ENCODE measurements at regions not wholly inside any gene's neighbourhood (a gene's known extent, or its start where the extent isn't known, plus 50 kb on each side); places are given as distances from the start of the nearest gene placed in this dataset.

DNA sequence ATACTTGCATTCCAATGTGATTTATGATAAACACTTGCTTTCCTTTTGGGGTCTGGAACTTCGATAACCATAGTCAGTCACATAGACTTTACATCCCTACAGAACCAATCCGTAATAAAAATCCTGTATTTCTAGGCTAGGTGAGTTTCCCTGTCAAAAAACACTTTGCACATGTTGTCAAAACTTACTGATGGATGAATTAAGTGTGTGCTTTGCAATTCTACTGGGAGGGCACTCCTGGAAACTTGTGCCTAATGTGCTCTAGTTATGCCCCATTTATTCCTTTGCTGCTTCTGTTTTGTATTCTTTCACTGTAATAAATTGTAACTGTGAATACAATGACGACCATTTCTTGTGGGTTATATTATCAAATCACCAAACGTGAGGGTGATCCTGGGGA is 684.8 kb upstream of the PCDH15 start:
- H3K27ac Mint-ChIP-seq, result no peak overlapping the region
- H3K27me3 Mint-ChIP-seq, result no peaks in the 10 kb centered on the region
- H3K36me3 Mint-ChIP-seq, result no peaks in the 10 kb centered on the region
- no peak for ATAC-seq
- peaks cover 8% of the 10 kb centered on the region for H3K9me3 Mint-ChIP-seq
- no peak overlapping the region for H3K4me3 Mint-ChIP-seq
- H3K4me1 Mint-ChIP-seq, result no peaks in the 10 kb centered on the region

DNA sequence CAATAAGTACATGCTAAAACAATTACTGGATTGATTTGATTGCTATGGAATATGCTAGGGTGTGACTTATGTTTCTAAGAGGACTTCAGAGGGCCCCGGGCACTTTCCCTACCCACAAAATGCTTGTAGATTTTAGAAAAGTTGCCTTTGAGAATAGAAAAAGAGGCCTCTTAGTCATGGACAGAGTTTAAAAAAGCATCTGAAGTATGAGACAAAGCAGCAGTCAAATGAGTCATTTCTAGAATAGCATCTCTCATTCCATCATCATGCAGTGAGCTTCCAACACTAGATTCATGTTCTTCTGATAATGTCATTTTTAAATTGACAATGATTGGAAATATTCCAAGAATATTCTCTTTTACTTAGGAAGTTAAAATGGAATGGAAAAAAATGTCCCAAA is 675.1 kb upstream of the PCDH15 start:
- H3K4me3 Mint-ChIP-seq, result no peak overlapping the region
- H3K27me3 Mint-ChIP-seq, result no peaks in the 10 kb centered on the region
- no peak overlapping the region for H3K27ac Mint-ChIP-seq
- no peaks in the 10 kb centered on the region for H3K4me1 Mint-ChIP-seq
- H3K9me3 Mint-ChIP-seq, result peaks cover 6% of the 10 kb centered on the region
- ATAC-seq, result no peak
- no peaks in the 10 kb centered on the region for H3K36me3 Mint-ChIP-seq

DNA sequence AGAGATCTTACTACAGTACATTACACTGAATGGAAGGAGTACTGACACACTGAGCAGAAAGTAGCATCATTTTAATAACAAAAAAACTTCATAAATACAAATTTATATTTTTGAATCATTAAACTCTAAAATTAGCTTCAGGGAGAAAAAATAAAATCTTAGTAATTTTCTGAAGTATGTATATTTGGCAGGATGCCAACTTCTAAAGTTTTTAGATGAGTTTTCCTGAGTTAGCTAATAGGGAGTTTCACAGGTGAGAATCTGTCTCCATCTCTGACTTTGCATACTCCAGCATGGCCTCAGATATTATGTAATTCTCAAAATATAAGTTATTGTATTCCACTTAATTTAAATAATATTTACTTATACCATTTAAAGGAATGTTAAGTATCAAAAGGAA is 673.2 kb upstream of the PCDH15 start:
- Mint-ChIP-seq H3K4me1 (no peaks in the 10 kb centered on the region), H3K27ac (no peak overlapping the region), H3K36me3 (no peaks in the 10 kb centered on the region), H3K27me3 (no peaks in the 10 kb centered on the region), H3K4me3 (no peak overlapping the region), H3K9me3 (no peaks in the 10 kb centered on the region)
- ATAC-seq, result no peak

GRCh38 chr10:55470840-55471239 is 669.8 kb upstream of the PCDH15 start:
- H3K36me3 Mint-ChIP-seq, result no peaks in the 10 kb centered on the region
- no peak overlapping the region for H3K27ac Mint-ChIP-seq
- H3K9me3 Mint-ChIP-seq, result no peaks in the 10 kb centered on the region
- H3K27me3 Mint-ChIP-seq, result no peaks in the 10 kb centered on the region
- no peaks in the 10 kb centered on the region for H3K4me1 Mint-ChIP-seq
- H3K4me3 Mint-ChIP-seq, result no peak overlapping the region
- ATAC-seq, result no peak

GRCh38 chr10:55466806-55467504 is 665.9 kb upstream of the PCDH15 start:
- Mint-ChIP-seq H3K27me3 (no peaks in the 10 kb centered on the region), H3K9me3 (no peaks in the 10 kb centered on the region), H3K36me3 (no peaks in the 10 kb centered on the region), H3K27ac (no peak overlapping the region), H3K4me1 (no peaks in the 10 kb centered on the region), H3K4me3 (no peak overlapping the region)
- no peak for ATAC-seq

DNA sequence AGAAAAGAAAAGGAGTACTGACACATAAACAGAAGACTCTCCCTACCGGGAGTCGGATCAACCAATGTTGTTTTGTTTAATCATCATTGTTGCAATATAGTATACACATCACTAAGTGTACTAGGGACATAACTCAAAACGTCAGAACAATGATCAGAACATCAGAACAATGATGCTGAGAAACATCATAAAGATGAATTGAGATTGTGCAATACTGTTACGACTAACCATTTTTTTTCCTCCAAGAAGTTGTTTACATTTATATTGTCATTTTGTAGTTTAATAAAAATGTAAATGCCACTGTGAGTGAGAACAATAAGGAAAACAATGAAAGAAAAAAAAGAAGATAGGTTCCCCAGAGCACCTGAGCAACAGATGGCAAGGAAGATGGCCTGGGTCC is 663.1 kb upstream of the PCDH15 start:
- Mint-ChIP-seq H3K27me3 (no peaks in the 10 kb centered on the region), H3K4me1 (no peaks in the 10 kb centered on the region), H3K9me3 (no peaks in the 10 kb centered on the region), H3K36me3 (no peaks in the 10 kb centered on the region), H3K27ac (no peak overlapping the region), H3K4me3 (no peak overlapping the region)
- no peak for ATAC-seq

- Mint-ChIP-seq H3K27ac (no peak overlapping the region), H3K4me3 (no peak overlapping the region), H3K36me3 (no peaks in the 10 kb centered on the region), H3K4me1 (no peaks in the 10 kb centered on the region), H3K9me3 (peaks cover 2% of the 10 kb centered on the region), H3K27me3 (no peaks in the 10 kb centered on the region)
- ATAC-seq, result no peak
Observed at GRCh38 chr10:55460008-55460407, 659.0 kb upstream of the PCDH15 start.

- Mint-ChIP-seq H3K36me3 (no peaks in the 10 kb centered on the region), H3K27ac (no peak overlapping the region), H3K27me3 (no peaks in the 10 kb centered on the region), H3K9me3 (peaks cover 3% of the 10 kb centered on the region), H3K4me1 (no peaks in the 10 kb centered on the region), H3K4me3 (no peak overlapping the region)
- no peak for ATAC-seq
Observed at GRCh38 chr10:55449981-55450380, 649.0 kb upstream of the PCDH15 start.

DNA sequence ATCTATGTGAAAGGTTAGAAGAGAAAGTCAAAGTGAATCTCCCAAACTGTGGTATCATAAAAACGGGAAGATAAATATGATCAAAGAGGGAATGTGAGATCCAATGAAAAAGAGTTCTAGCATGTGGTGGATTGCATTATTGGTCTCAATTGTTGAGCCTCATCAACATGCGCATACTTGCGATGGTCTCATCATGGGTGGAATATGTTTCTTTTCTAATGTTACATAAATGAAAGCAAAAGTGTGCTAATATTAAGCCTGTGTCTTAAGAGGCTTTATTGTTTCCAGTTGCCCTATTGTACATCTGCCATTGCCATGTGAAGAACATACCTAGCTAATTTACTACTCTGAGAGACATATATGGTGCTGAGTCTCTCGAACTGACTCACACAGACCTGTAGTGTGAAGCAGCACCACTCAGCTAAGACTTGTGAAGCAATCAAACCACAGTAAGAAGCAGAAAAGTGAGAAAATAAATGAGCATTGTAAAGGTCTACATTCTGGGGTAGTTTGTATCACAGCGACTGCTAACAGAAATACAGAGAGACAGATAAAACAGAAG is 645.5 kb upstream of the PCDH15 start:
- no peaks in the 10 kb centered on the region for H3K4me1 Mint-ChIP-seq
- peaks cover 6% of the 10 kb centered on the region for H3K9me3 Mint-ChIP-seq
- H3K4me3 Mint-ChIP-seq, result no peak overlapping the region
- no peak overlapping the region for H3K27ac Mint-ChIP-seq
- no peaks in the 10 kb centered on the region for H3K36me3 Mint-ChIP-seq
- no peak for ATAC-seq
- no peaks in the 10 kb centered on the region for H3K27me3 Mint-ChIP-seq

DNA sequence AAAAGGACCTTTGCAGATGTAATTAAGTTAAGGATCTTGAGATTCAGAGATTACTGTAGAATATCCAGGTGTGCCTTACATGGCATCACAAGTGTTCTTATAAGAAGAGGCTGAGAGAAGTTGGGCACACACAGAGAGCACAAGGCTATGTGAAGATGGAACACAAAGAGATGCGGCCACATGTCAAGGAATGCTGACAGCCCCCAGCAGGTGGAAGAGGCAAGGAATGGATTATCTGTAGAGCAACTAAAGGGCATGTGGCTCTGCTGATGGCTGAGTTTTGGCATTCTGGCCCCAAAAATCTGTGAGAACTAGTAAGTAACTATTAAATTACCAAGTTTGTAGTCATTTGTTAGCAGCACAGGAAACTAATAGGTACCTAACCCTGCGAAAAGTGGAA is 640.7 kb upstream of the PCDH15 start:
- Mint-ChIP-seq H3K27me3 (no peaks in the 10 kb centered on the region), H3K36me3 (no peaks in the 10 kb centered on the region), H3K9me3 (peaks cover 6% of the 10 kb centered on the region), H3K4me1 (no peaks in the 10 kb centered on the region), H3K27ac (no peak overlapping the region), H3K4me3 (no peak overlapping the region)
- ATAC-seq, result no peak

DNA sequence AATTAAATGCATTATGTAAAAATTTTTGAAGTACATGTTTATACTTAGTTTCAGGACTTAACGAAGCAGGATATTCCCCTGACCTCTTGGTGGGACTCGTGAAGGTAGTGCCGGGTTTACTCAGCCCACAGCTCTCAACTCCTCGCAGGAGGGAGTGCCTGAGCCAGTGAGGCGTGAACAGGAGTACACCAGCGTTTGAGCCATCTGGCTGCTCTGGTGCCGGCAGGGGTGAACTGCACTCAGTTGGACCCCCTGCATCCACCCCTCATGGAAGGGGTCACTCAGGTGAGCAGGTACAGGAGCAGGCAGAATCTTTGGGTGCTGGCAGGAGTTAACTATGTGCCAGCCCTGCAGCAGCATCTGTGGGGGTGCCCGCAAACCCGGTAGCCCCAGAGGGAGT is 625.1 kb upstream of the PCDH15 start:
- Mint-ChIP-seq H3K9me3 (no peaks in the 10 kb centered on the region), H3K27ac (no peak overlapping the region)
- ATAC-seq, result peak; percentile 45

DNA sequence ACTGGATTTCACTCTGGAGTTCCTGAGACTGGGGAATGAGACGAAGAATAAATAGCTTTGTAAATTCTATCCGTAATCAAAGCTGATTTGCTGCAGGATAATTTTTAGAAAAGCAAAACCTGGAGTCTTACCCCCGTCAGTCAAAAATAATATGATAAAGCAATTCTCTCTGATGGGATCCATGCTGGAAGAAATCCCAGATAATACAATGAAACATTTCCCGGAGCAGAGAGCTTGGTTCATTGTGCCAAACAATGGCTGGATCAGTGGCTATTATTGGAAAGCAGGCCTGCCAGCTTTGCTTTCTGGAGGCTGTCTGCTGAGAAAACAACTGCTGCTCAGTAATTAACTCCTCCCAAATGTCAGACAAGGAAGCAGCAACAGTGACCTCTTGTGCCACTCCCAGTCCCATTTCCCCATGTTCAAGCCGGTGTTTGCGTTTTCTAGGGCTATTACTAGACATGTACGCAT is 609.4 kb upstream of the PCDH15 start:
- no peaks in the 10 kb centered on the region for H3K27me3 Mint-ChIP-seq
- no peak overlapping the region for H3K4me3 Mint-ChIP-seq
- no peak overlapping the region for H3K27ac Mint-ChIP-seq
- ATAC-seq, result no peak
- H3K9me3 Mint-ChIP-seq, result no peaks in the 10 kb centered on the region
- H3K36me3 Mint-ChIP-seq, result no peaks in the 10 kb centered on the region
- H3K4me1 Mint-ChIP-seq, result no peaks in the 10 kb centered on the region

More for the DNA sequence above, 625.1 kb upstream of the PCDH15 start:
- Mint-ChIP-seq H3K36me3 (no peaks in the 10 kb centered on the region), H3K4me3 (no peak overlapping the region), H3K4me1 (no peaks in the 10 kb centered on the region), H3K27me3 (no peaks in the 10 kb centered on the region)

DNA sequence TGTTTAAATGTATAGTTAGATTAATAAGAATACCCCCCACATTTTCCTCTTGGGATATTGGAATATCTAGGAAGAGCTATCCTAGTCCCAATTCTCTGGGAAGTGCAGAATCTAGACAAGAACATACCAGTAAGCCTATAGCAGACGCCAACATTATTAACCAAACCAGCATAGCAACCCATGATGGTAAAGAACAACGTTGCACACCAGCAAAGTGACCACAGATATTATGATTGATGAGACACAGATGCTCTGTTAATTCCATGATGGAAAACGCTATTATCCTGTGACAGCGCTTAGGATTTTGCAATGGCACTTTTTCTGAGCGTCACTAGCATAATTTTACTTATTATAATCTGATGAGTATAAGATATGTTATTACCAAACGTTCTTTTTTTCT is 603.1 kb upstream of the PCDH15 start:
- no peaks in the 10 kb centered on the region for H3K27me3 Mint-ChIP-seq
- no peak overlapping the region for H3K4me3 Mint-ChIP-seq
- H3K27ac Mint-ChIP-seq, result no peak overlapping the region
- H3K4me1 Mint-ChIP-seq, result no peaks in the 10 kb centered on the region
- ATAC-seq, result no peak
- H3K9me3 Mint-ChIP-seq, result no peaks in the 10 kb centered on the region
- no peaks in the 10 kb centered on the region for H3K36me3 Mint-ChIP-seq

- Mint-ChIP-seq H3K36me3 (no peaks in the 10 kb centered on the region), H3K4me1 (no peaks in the 10 kb centered on the region), H3K9me3 (no peaks in the 10 kb centered on the region), H3K27ac (no peak overlapping the region), H3K4me3 (no peak overlapping the region), H3K27me3 (no peaks in the 10 kb centered on the region)
- no peak for ATAC-seq
Observed at GRCh38 chr10:55400075-55400849, 599.2 kb upstream of the PCDH15 start.

DNA sequence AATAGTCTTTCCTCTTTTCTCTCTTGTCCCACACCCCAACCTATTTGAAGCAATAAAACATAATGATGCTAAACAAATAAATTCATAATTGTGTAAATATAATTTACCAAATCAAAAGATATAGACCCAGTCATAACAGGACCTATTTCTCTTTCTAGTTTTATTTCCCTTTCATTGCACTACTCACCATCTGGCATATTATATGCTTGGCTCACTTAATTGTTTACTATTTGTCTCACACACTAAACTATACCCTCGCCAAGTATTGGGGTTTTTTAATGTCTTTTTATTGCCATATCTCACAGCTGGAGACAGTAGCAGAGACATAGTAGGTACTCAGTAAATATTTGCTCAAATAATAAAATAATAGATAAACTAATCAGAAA is 597.5 kb upstream of the PCDH15 start:
- Mint-ChIP-seq H3K4me1 (no peaks in the 10 kb centered on the region), H3K27me3 (no peaks in the 10 kb centered on the region), H3K27ac (no peak overlapping the region), H3K36me3 (no peaks in the 10 kb centered on the region), H3K4me3 (no peak overlapping the region), H3K9me3 (peaks cover 3% of the 10 kb centered on the region)
- ATAC-seq, result no peak
